HepG2 (cell line): ENCODE measurements at regions not wholly inside any gene's neighbourhood (a gene's known extent, or its start where the extent isn't known, plus 50 kb on each side); places are given as distances from the start of the nearest gene placed in this dataset.

Experiments
- ATAC-seq: fragments of 200-7000 bp; cut with Tn5 transposase; 3 replicates; pipeline ENCODE4 v1.9.1; 2020; ENCODE audit warnings: mild to moderate bottlenecking, moderate library complexity
- BruUV-seq: library from RNA; stranded (reverse); fragments of 400-500 nt; replicated peaks from 2 replicates; lab custom pipeline; 2021; lab: Mats Ljungman, UMichigan
- CTCF ChIA-PET: fragments of 300-600 bp; formaldehyde crosslinking; extraction: SDS; loops from one replicate; lab custom pipeline; 2021; ENCODE audit warnings: low total read pairs, inconsistent platforms, low intra/inter-chr PET ratio; lab: Yijun Ruan, JAX
- POLR2A ChIA-PET: fragments of 350-600 bp; sonication (Branson Sonifier 250); formaldehyde crosslinking; loops from one replicate; lab custom pipeline; 2020; ENCODE audit warnings: antibody characterized with exemption, inconsistent platforms; lab: Yijun Ruan, JAX
- DNase-seq: peaks from one replicate; pipeline ENCODE4 v3.0.0-alpha.2; 2015; ENCODE audit warnings: low spot score
- FAIRE-seq: peaks from 3 replicates; lab custom pipeline; 2011; peaks lifted over from hg19 to GRCh38; lab: Jason Lieb, UNC
- H2AFZ ChIP-seq: one replicate; pipeline ENCODE4 v1.6.1; 2011; ENCODE audit warnings: low read length, inconsistent platforms
- H3K27ac ChIP-seq: fragments of 300-600 bp; 3 replicates; pipeline ENCODE4 v1.8.0; 2011; ENCODE audit warnings: mixed run types, mild to moderate bottlenecking, mixed read lengths, low read length, inconsistent platforms; ENCODE audit not compliant: insufficient read depth; ENCODE audit errors: extremely low read length
- H3K27me3 ChIP-seq, 2 experiments: fragments of 200-600 bp in 1 of 2; 2 replicates in 1 of 2; 3 replicates in 1 of 2; pipeline versions ENCODE4 v1.6.0 to v1.8.0; 2011; ENCODE audit warnings: low read length in 2 of 2, mild to moderate bottlenecking in 2 of 2, moderate library complexity in 2 of 2, inconsistent platforms in 1 of 2; ENCODE audit not compliant: insufficient read depth in 2 of 2, control insufficient read depth in 1 of 2
- H3K36me3 ChIP-seq, 2 experiments: fragments of 200-600 bp in 1 of 2; replicated peaks in 1 of 2; 2 replicates in 1 of 2; 3 replicates in 1 of 2; pipeline versions ENCODE4 v1.5.1 to v1.8.0; 2011; ENCODE audit warnings: low read length in 2 of 2, inconsistent platforms in 1 of 2; ENCODE audit not compliant: insufficient read depth in 2 of 2, control insufficient read depth in 1 of 2
- H3K4me1 ChIP-seq: 2 replicates; pipeline ENCODE4 v1.5.1; 2012; ENCODE audit warnings: low read length, inconsistent platforms; ENCODE audit not compliant: insufficient read depth
- H3K4me2 ChIP-seq: 2 replicates; pipeline ENCODE4 v1.6.0; 2011; ENCODE audit warnings: low read depth, low read length, inconsistent platforms
- H3K4me3 ChIP-seq, 3 experiments: fragments of 200-600 bp in 1 of 3; sonication (generic), shearing (Covaris generic) in 1 of 3; replicated peaks in 1 of 3; 2 replicates each; pipeline ENCODE4 v1.5.1; 2011 to 2016; ENCODE audit warnings: low read length in 3 of 3, inconsistent platforms in 2 of 3, low read depth in 2 of 3, mild to moderate bottlenecking in 2 of 3, control low read depth in 1 of 3, mixed read lengths in 1 of 3; ENCODE audit not compliant: insufficient read depth in 1 of 3
- H3K79me2 ChIP-seq: one replicate; pipeline ENCODE4 v1.6.1; 2011; ENCODE audit warnings: low read length, inconsistent platforms; ENCODE audit not compliant: insufficient read depth
- H3K9ac ChIP-seq: 2 replicates; pipeline ENCODE4 v1.6.0; 2011; ENCODE audit warnings: mild to moderate bottlenecking, low read depth, low read length, inconsistent platforms; ENCODE audit not compliant: insufficient read depth
- H3K9me3 ChIP-seq: 2 replicates; pipeline ENCODE4 v1.5.1; 2012; ENCODE audit warnings: mild to moderate bottlenecking, low read length
- H4K20me1 ChIP-seq: 2 replicates; pipeline ENCODE4 v1.6.0; 2011; ENCODE audit warnings: inconsistent platforms, mild to moderate bottlenecking, low read length, moderate library complexity; ENCODE audit not compliant: insufficient read depth
- CREB1 ChIP-seq, 2 experiments: fragments of 450-650 bp in 1 of 2; IDR thresholded peaks; 2 replicates each; pipeline ENCODE4 v1.6.1; 2016 to 2017; ENCODE audit warnings: control low read depth in 1 of 2, mild to moderate bottlenecking in 1 of 2, missing compliant biosample characterization in 1 of 2, missing genetic modification characterization in 1 of 2
- KDM6A ChIP-seq: IDR thresholded peaks from 2 replicates; pipeline ENCODE4 v1.6.1; 2016; ENCODE audit warnings: low read depth
- MAFG ChIP-seq: sonication (generic); formaldehyde crosslinking; IDR thresholded peaks from 2 replicates; pipeline ENCODE4 v1.5.1; 2020; ENCODE audit warnings: mild to moderate bottlenecking, missing genetic modification reagents
- MEIS1 ChIP-seq: sonication (generic); formaldehyde crosslinking; IDR thresholded peaks from 2 replicates; pipeline ENCODE4 v1.9.0; 2021; ENCODE audit warnings: mild to moderate bottlenecking, missing genetic modification reagents, moderate library complexity, borderline replicate concordance
- NFIB ChIP-seq: sonication (generic); formaldehyde crosslinking; IDR thresholded peaks from 2 replicates; pipeline ENCODE4 v1.9.0; 2021; ENCODE audit warnings: missing genetic modification reagents, mild to moderate bottlenecking, borderline replicate concordance
- PRMT3 ChIP-seq: sonication (generic); formaldehyde crosslinking; IDR thresholded peaks from 2 replicates; pipeline ENCODE4 v1.8.1; 2022; ENCODE audit warnings: low read depth, mild to moderate bottlenecking, moderate library complexity, missing genetic modification reagents, borderline replicate concordance
- SAP130 ChIP-seq: IDR thresholded peaks from 2 replicates; pipeline ENCODE4 v1.6.1; 2016; ENCODE audit warnings: low read depth
- ZKSCAN8 ChIP-seq: IDR thresholded peaks from 2 replicates; pipeline ENCODE4 v1.6.1; 2016; ENCODE audit warnings: borderline replicate concordance, missing genetic modification reagents, missing compliant biosample characterization
- ZNF3 ChIP-seq: IDR thresholded peaks from 2 replicates; pipeline ENCODE4 v1.7.0; 2017; ENCODE audit warnings: inconsistent platforms
- ZNF441 ChIP-seq: sonication (generic); formaldehyde crosslinking; IDR thresholded peaks from 2 replicates; pipeline ENCODE4 v1.7.0; 2021; ENCODE audit warnings: missing genetic modification reagents, borderline replicate concordance
- ZNF556 ChIP-seq: sonication (generic); formaldehyde crosslinking; IDR thresholded peaks from 2 replicates; pipeline ENCODE4 v1.4.0; 2020; ENCODE audit warnings: mild to moderate bottlenecking, missing genetic modification reagents, borderline replicate concordance
- WGBS: methylation state at CpG from one replicate; pipeline ENCODE4 v1.1.6; 2017; ENCODE audit warnings: low lambda C conversion rate; 5-methylcytosine and 5-hydroxymethylcytosine counted together
- in situ Hi-C: cut with HindIII; loops from 2 replicates; pipeline ENCODE4 v1.10.0; 2017; ENCODE audit warnings: low pct_unique_long_range_greater_than_20kb; ENCODE audit not compliant: extremely low pct_ligation_motif_present
- intact Hi-C: fragments of 100-400 bp; cut with micrococcal nuclease; formaldehyde crosslinking; loops from one replicate; pipeline ENCODE4 v1.10.0; 2022; ENCODE audit not compliant: unreplicated experiment
- TF ChIP-seq, protein P1 (sequence below): sonication (generic); formaldehyde crosslinking; IDR thresholded peaks from 2 replicates; pipeline ENCODE4 v1.8.0; 2022; ENCODE audit warnings: mild to moderate bottlenecking, missing genetic modification reagents, borderline replicate concordance

- intact Hi-C loops: no loop called here
- H3K9me3 ChIP-seq: 0 out of 2 replicates have a peak, but pooled peaks cover 7% of the 10 kb centered on the region
- DNase-seq (no peak), FAIRE-seq (no peak), ATAC-seq (no peak)
- no peaks in the 10 kb centered on the region for H3K27me3 ChIP-seq
- no peak overlapping the region for H3K4me3 ChIP-seq
- no peak overlapping the region for H3K4me2 ChIP-seq
- no TSS peak for BruUV-seq
- H3K9ac ChIP-seq: no peak overlapping the region
- no peaks in the 10 kb centered on the region for H3K36me3 ChIP-seq
- no peak for TF ChIP-seq KDM6A (CRISPR knock-in tag)
- TF ChIP-seq ZNF556 (CRISPR knock-in tag): no peak
- TF ChIP-seq, protein P1, sequence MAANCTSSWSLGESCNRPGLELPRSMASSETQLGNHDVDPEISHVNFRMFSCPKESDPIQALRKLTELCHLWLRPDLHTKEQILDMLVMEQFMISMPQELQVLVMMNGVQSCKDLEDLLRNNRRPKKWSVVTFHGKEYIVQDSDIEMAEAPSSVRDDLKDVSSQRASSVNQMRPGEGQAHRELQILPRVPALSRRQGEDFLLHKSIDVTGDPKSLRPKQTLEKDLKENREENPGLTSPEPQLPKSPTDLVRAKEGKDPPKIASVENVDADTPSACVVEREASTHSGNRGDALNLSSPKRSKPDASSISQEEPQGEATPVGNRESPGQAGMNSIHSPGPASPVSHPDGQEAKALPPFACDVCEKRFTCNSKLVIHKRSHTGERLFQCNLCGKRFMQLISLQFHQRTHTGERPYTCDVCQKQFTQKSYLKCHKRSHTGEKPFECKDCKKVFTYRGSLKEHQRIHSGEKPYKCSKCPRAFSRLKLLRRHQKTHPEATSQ (CRISPR knock-in tag): no peak
- TF ChIP-seq PRMT3 (CRISPR knock-in tag): no peak
- no peak for TF ChIP-seq MAFG (CRISPR knock-in tag)
- TF ChIP-seq MEIS1 (CRISPR knock-in tag): no peak
- TF ChIP-seq ZNF441 (CRISPR knock-in tag): no peak
- no peak for TF ChIP-seq NFIB (CRISPR knock-in tag)
- ChIA-PET POLR2A (no interaction called here), CTCF (no interaction called here)
- no peak overlapping the region for H3K27ac ChIP-seq
- H3K79me2 ChIP-seq: no peaks in the 10 kb centered on the region
- H4K20me1 ChIP-seq: no peaks in the 10 kb centered on the region
- in situ Hi-C loops: no loop called here
- no peak overlapping the region for H2AFZ ChIP-seq
- no peaks in the 10 kb centered on the region for H3K4me1 ChIP-seq
Measured at GRCh38 chr2:139617747-139618146, 837.6 kb upstream of the NXPH2 start.

GRCh38 chr2:139613264-139613663 is 833.1 kb upstream of the NXPH2 start:
- Histone ChIP-seq H3K4me3 (no peak overlapping the region), H3K79me2 (no peaks in the 10 kb centered on the region), H3K4me1 (no peaks in the 10 kb centered on the region), H2AFZ (no peak overlapping the region), H3K27me3 (no peaks in the 10 kb centered on the region), H3K9ac (no peak overlapping the region), H3K36me3 (no peaks in the 10 kb centered on the region), H3K9me3 (no peaks in the 10 kb centered on the region; the same call in 1 of the 2 replicates), H3K4me2 (no peak overlapping the region), H4K20me1 (no peaks in the 10 kb centered on the region), H3K27ac (no peak overlapping the region)
- no TSS peak for BruUV-seq
- 3% methylated on average over 3 of the region's 3 CpGs for WGBS
- in situ Hi-C loops: no loop called here
- FAIRE-seq (no peak), ATAC-seq (no peak), DNase-seq (no peak)
- TF ChIP-seq ZNF3 (no peak), ZKSCAN8 (no peak), CREB1 (IDR thresholded peaks at IDR 0.05) (no peak), CREB1 (CRISPR knock-in tag; IDR thresholded peaks at IDR 0.05) (no peak), SAP130 (CRISPR knock-in tag) (no peak)
- ChIA-PET CTCF (no interaction called here), POLR2A (no interaction called here)
- intact Hi-C loops: no loop called here
